Duodenal mucosa (tissue), 2 donors: ENCODE measurements at regions not wholly inside any gene's neighbourhood (a gene's known extent, or its start where the extent isn't known, plus 50 kb on each side); places are given as distances from the start of the nearest gene placed in this dataset.

Experiments
- H3K27ac ChIP-seq: one replicate; pipeline ENCODE4 v1.7.0; 2013; ENCODE audit warnings: low read depth, low read length
- H3K27me3 ChIP-seq, 2 donors: one replicate each; pipeline ENCODE4 v1.7.0; 2013; ENCODE audit warnings: low read length in 2 of 2, control low read depth in 1 of 2; ENCODE audit not compliant: insufficient read depth in 2 of 2, control insufficient read depth in 1 of 2
- H3K36me3 ChIP-seq, 2 donors: one replicate each; pipeline ENCODE4 v1.7.0; 2013; ENCODE audit warnings: low read length in 2 of 2, control low read depth in 1 of 2; ENCODE audit not compliant: insufficient read depth in 2 of 2, control insufficient read depth in 1 of 2
- H3K4me1 ChIP-seq, 2 donors: one replicate each; pipeline ENCODE4 v1.7.0; 2013; ENCODE audit warnings: low read length in 2 of 2, control low read depth in 1 of 2; ENCODE audit not compliant: insufficient read depth in 2 of 2, control insufficient read depth in 1 of 2
- H3K4me3 ChIP-seq, 2 donors: one replicate each; pipeline ENCODE4 v1.7.0; 2013; ENCODE audit warnings: low read length in 2 of 2, low read depth in 1 of 2
- H3K9ac ChIP-seq, 2 donors: one replicate each; pipeline ENCODE4 v1.7.0; 2013; ENCODE audit warnings: low read length in 2 of 2, low read depth in 1 of 2
- H3K9me3 ChIP-seq, 2 donors: one replicate each; pipeline ENCODE4 v1.7.0; 2013; ENCODE audit warnings: low read length in 2 of 2, control low read depth in 1 of 2; ENCODE audit not compliant: control insufficient read depth in 1 of 2

- Histone ChIP-seq H3K4me3 (no peak overlapping the region), H3K36me3 (no peaks in the 10 kb centered on the region), H3K9ac (no peak overlapping the region), H3K4me1 (no peaks in the 10 kb centered on the region), H3K9me3 (no peaks in the 10 kb centered on the region), H3K27me3 (no peaks in the 10 kb centered on the region), H3K27ac (no peak overlapping the region)
Observed at GRCh38 chr3:182115328-182116015, 403.7 kb downstream of the SOX2 start.

- no peaks in the 10 kb centered on the region for H3K9me3 ChIP-seq
- H3K4me1 ChIP-seq, result no peaks in the 10 kb centered on the region
- no peaks in the 10 kb centered on the region for H3K36me3 ChIP-seq
- no peak overlapping the region for H3K27ac ChIP-seq
- H3K9ac ChIP-seq, result no peak overlapping the region
- H3K4me3 ChIP-seq, result no peak overlapping the region
- peaks cover 0 to 3% of the 10 kb centered on the region in 2 donors for H3K27me3 ChIP-seq
Observed at GRCh38 chr3:182116386-182116785, 404.7 kb downstream of the SOX2 start.

GRCh38 chr3:182117131-182117530, 405.4 kb downstream of the SOX2 start:
- Histone ChIP-seq H3K9ac (no peak overlapping the region), H3K27me3 (peaks cover 0 to 3% of the 10 kb centered on the region in 2 donors), H3K4me3 (no peak overlapping the region), H3K36me3 (no peaks in the 10 kb centered on the region), H3K4me1 (no peaks in the 10 kb centered on the region), H3K9me3 (no peaks in the 10 kb centered on the region), H3K27ac (no peak overlapping the region)

GRCh38 chr3:182117583-182117982, 405.9 kb downstream of the SOX2 start:
- Histone ChIP-seq H3K4me1 (no peaks in the 10 kb centered on the region), H3K27me3 (peaks cover 0 to 3% of the 10 kb centered on the region in 2 donors), H3K27ac (no peak overlapping the region), H3K36me3 (no peaks in the 10 kb centered on the region), H3K9ac (no peak overlapping the region), H3K9me3 (no peaks in the 10 kb centered on the region), H3K4me3 (no peak overlapping the region)

- Histone ChIP-seq H3K9ac (no peak overlapping the region), H3K9me3 (no peaks in the 10 kb centered on the region), H3K36me3 (no peaks in the 10 kb centered on the region), H3K4me3 (no peak overlapping the region), H3K4me1 (no peaks in the 10 kb centered on the region), H3K27ac (no peak overlapping the region), H3K27me3 (peaks cover 0 to 3% of the 10 kb centered on the region in 2 donors)
Observed at GRCh38 chr3:182118066-182118465, 406.3 kb downstream of the SOX2 start.

- Histone ChIP-seq H3K27ac (no peak overlapping the region), H3K4me1 (no peaks in the 10 kb centered on the region), H3K9me3 (no peaks in the 10 kb centered on the region), H3K9ac (no peak overlapping the region), H3K36me3 (no peaks in the 10 kb centered on the region), H3K27me3 (peaks cover 0 to 3% of the 10 kb centered on the region in 2 donors), H3K4me3 (no peak overlapping the region)
Observed at GRCh38 chr3:182121401-182121800, 409.7 kb downstream of the SOX2 start.

GRCh38 chr3:182122779-182123178, 411.1 kb downstream of the SOX2 start:
- H3K36me3 ChIP-seq, result no peaks in the 10 kb centered on the region
- no peaks in the 10 kb centered on the region for H3K4me1 ChIP-seq
- no peak overlapping the region for H3K4me3 ChIP-seq
- no peak overlapping the region for H3K27ac ChIP-seq
- no peaks in the 10 kb centered on the region for H3K9me3 ChIP-seq
- H3K27me3 ChIP-seq, result peaks cover 0 to 3% of the 10 kb centered on the region in 2 donors
- no peak overlapping the region for H3K9ac ChIP-seq

- H3K9me3 ChIP-seq, result no peaks in the 10 kb centered on the region
- H3K9ac ChIP-seq, result no peak overlapping the region
- peaks cover 0 to 3% of the 10 kb centered on the region in 2 donors for H3K27me3 ChIP-seq
- H3K27ac ChIP-seq, result no peak overlapping the region
- no peaks in the 10 kb centered on the region for H3K4me1 ChIP-seq
- no peak overlapping the region for H3K4me3 ChIP-seq
- no peaks in the 10 kb centered on the region for H3K36me3 ChIP-seq
Observed at GRCh38 chr3:182124187-182124586, 412.5 kb downstream of the SOX2 start.

- Histone ChIP-seq H3K9me3 (no peaks in the 10 kb centered on the region), H3K4me3 (no peak overlapping the region)
Observed at GRCh38 chr3:182124716-182125115, 413.0 kb downstream of the SOX2 start.

GRCh38 chr3:182129740-182130139, 418.0 kb downstream of the SOX2 start:
- Histone ChIP-seq H3K36me3 (no peaks in the 10 kb centered on the region), H3K27me3 (peaks cover 0 to 2% of the 10 kb centered on the region in 2 donors), H3K4me1 (no peaks in the 10 kb centered on the region), H3K4me3 (no peak overlapping the region), H3K9me3 (no peaks in the 10 kb centered on the region), H3K9ac (no peak overlapping the region), H3K27ac (no peak overlapping the region)

More at GRCh38 chr3:182124716-182125115, 413.0 kb downstream of the SOX2 start:
- Histone ChIP-seq H3K27ac (no peak overlapping the region), H3K36me3 (no peaks in the 10 kb centered on the region), H3K4me1 (no peaks in the 10 kb centered on the region), H3K9ac (no peak overlapping the region), H3K27me3 (peaks cover 0 to 3% of the 10 kb centered on the region in 2 donors)
